Activated B cell treated with CpG ODN at 0.5 μM for 24 hours (primary cell): ENCODE measurements at regions not wholly inside any gene's neighbourhood (a gene's known extent, or its start where the extent isn't known, plus 50 kb on each side); places are given as distances from the start of the nearest gene placed in this dataset.
"Not testable (repeated sequence)": the region's sequence is repeated elsewhere in the genome, so short reads cannot be mapped to it uniquely, and the experiment has no call there.

ENCODE experiments used
- ATAC-seq: fragments of 200-7000 bp; cut with Tn5 transposase; one replicate; pipeline ENCODE4 v1.10.0; 2021; ENCODE audit warnings: low read depth, mild to moderate bottlenecking, moderate library complexity
- CTCF ChIA-PET: fragments of 350-600 bp; sonication (Branson Sonifier 250); formaldehyde crosslinking; loops from one replicate; lab custom pipeline; 2021; ENCODE audit warnings: antibody characterized with exemption; lab: Charles Lee
- POLR2A ChIA-PET: fragments of 350-600 bp; sonication (Branson Sonifier 250); formaldehyde crosslinking; loops from one replicate; lab custom pipeline; 2021; ENCODE audit warnings: antibody characterized with exemption; lab: Charles Lee
- DNase-seq: peaks from one replicate; pipeline ENCODE4 v3.0.0; 2022
- H3K27ac Mint-ChIP-seq: one replicate; pipeline ENCODE4 v1.8.0; 2020; ENCODE audit warnings: mixed read lengths
- H3K27me3 Mint-ChIP-seq: one replicate; pipeline ENCODE4 v1.8.0; 2021; ENCODE audit warnings: mixed read lengths
- H3K36me3 Mint-ChIP-seq: one replicate; pipeline ENCODE4 v1.8.0; 2021; ENCODE audit warnings: low read depth, mixed read lengths
- H3K4me1 Mint-ChIP-seq: one replicate; pipeline ENCODE4 v1.8.0; 2021; ENCODE audit warnings: mixed read lengths
- H3K4me3 Mint-ChIP-seq: one replicate; pipeline ENCODE4 v1.8.0; 2020; ENCODE audit warnings: mild to moderate bottlenecking, mixed read lengths
- H3K9me3 Mint-ChIP-seq: one replicate; pipeline ENCODE4 v1.8.0; 2020; ENCODE audit warnings: mixed read lengths
- intact Hi-C: fragments of 100-400 bp; cut with micrococcal nuclease; formaldehyde crosslinking; loops from one replicate; pipeline ENCODE4 v1.15.1; 2024
- TF ChIP-seq, protein P1 (sequence below): fragments of 200-600 bp; IDR thresholded peaks from one replicate; pipeline ENCODE4 v1.8.0; 2022; ENCODE audit warnings: antibody characterized with exemption, mild to moderate bottlenecking

DNA sequence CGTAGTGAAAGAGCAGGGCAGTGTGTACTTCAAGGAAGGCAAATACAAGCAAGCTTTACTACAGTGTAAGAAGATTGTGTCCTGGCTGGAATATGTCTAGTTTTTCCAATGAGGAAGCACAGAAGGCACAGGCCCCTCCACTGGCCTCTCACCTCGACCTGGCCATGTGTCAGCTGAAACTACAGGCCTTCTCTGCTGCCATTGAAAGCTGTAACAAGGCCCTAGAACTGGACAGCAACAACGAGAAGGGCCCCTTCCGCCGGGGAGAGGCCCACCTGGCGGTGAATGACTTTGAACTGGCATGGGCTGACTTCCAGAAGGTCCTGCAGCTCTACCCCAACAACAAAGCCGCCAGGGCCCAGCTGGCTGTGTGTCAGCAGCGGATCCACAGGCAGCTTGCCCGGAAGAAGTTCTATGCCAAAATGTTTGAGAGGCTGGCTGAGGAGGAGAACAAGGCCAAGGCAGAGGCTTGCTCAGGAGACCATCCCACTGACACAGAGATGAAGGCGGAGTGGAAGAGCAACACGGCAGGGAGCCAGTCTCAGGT lies 202.2 kb downstream of the SPATA31A6 start:
- ATAC-seq, H3K36me3 Mint-ChIP-seq, H3K27ac Mint-ChIP-seq, H3K4me1 Mint-ChIP-seq, H3K9me3 Mint-ChIP-seq, intact Hi-C loops, H3K27me3 Mint-ChIP-seq, CTCF ChIA-PET, DNase-seq, POLR2A ChIA-PET, H3K4me3 Mint-ChIP-seq: not testable (repeated sequence)

DNA sequence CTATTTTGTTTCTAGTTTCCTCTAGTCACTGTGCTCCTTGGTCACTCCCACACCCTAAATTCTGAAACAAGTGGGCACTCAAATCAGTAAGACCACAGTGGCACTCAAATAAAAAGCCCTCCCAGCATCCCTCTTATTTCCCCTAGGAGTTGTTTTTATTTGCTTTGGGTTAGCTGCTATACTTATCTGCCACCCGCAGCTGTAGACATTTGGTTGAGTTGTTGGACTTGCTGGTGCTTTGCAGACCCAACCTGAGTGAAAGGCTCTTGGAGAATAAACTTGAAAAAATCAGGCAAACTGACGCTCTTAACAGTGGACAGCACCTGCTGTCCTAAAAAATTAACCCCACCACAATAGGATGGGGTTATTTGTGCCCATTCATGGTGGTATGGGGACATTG lies 203.0 kb downstream of the SPATA31A6 start:
- CTCF ChIA-PET: no interaction called here
- no peak overlapping the region for H3K27ac Mint-ChIP-seq

DNA sequence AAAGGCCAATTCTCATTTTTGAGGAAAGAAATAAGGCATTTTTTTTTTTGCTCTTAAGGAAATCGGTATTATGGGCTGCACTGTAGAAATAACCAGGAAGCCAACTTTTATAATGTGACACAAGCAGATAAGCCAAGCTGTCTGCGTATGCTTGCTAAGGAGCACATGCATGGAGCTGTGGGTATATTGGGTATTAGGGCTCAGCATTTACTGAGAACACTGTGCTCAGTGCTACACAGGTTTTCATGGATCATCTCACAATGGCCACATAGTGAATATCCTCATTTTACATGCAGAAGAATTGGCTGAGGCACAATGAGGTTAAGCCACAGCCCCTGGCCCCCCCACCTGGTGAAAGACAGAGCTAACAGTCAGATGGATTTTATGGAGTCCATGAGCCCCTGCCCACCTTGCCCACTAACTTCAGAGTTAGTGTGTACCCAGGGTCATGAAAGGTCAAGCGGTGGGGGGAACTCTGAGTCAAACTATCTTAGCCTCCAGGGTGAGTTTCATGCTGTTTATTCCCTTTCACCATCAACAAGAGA lies 204.8 kb downstream of the SPATA31A6 start:
- ATAC-seq (no peak), DNase-seq (no peak)
- no peak overlapping the region for H3K4me3 Mint-ChIP-seq
- TF ChIP-seq, protein P1, sequence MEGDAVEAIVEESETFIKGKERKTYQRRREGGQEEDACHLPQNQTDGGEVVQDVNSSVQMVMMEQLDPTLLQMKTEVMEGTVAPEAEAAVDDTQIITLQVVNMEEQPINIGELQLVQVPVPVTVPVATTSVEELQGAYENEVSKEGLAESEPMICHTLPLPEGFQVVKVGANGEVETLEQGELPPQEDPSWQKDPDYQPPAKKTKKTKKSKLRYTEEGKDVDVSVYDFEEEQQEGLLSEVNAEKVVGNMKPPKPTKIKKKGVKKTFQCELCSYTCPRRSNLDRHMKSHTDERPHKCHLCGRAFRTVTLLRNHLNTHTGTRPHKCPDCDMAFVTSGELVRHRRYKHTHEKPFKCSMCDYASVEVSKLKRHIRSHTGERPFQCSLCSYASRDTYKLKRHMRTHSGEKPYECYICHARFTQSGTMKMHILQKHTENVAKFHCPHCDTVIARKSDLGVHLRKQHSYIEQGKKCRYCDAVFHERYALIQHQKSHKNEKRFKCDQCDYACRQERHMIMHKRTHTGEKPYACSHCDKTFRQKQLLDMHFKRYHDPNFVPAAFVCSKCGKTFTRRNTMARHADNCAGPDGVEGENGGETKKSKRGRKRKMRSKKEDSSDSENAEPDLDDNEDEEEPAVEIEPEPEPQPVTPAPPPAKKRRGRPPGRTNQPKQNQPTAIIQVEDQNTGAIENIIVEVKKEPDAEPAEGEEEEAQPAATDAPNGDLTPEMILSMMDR: no peak
- no peak overlapping the region for H3K27ac Mint-ChIP-seq
- ChIA-PET POLR2A (no interaction called here), CTCF (no interaction called here)
- no peaks in the 10 kb centered on the region for H3K36me3 Mint-ChIP-seq
- no peaks in the 10 kb centered on the region for H3K4me1 Mint-ChIP-seq
- H3K9me3 Mint-ChIP-seq: no peaks in the 10 kb centered on the region
- H3K27me3 Mint-ChIP-seq: no peaks in the 10 kb centered on the region
- intact Hi-C loops: no loop called here

More for the DNA sequence above, 203.0 kb downstream of the SPATA31A6 start:
- intact Hi-C loops: no loop called here
- Mint-ChIP-seq H3K27me3 (no peaks in the 10 kb centered on the region), H3K4me1 (no peaks in the 10 kb centered on the region), H3K36me3 (no peaks in the 10 kb centered on the region), H3K9me3 (no peaks in the 10 kb centered on the region), H3K4me3 (no peak overlapping the region)
- TF ChIP-seq, protein P1: no peak
- DNase-seq (no peak), ATAC-seq (no peak)
- POLR2A ChIA-PET: no interaction called here

DNA sequence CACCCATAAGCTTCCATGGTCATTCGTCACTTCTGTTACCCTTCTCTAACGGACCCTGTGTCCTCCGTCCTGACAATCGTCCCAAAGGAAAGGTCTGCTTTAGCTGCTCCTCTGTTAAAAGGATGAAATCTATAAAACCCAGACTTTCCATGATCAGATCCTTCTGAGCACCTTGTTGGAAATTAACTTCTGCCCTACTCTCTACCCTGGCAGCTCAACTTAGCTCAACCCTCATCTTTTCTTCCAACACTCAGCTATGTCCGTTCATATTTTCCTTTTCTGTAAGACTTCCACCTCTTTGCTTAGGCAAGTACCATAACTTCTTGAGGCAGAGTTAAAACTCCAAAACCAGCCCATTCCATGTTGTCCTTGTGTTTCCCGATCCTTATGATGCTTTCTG lies 205.4 kb downstream of the SPATA31A6 start:
- Mint-ChIP-seq H3K4me3 (no peak overlapping the region), H3K9me3 (no peaks in the 10 kb centered on the region), H3K27ac (no peak overlapping the region), H3K36me3 (no peaks in the 10 kb centered on the region), H3K4me1 (no peaks in the 10 kb centered on the region), H3K27me3 (no peaks in the 10 kb centered on the region)
- no peak for ATAC-seq
- TF ChIP-seq, protein P1: no peak
- no peak for DNase-seq
- POLR2A ChIA-PET: no interaction called here
- intact Hi-C loops: no loop called here
- CTCF ChIA-PET: no interaction called here

DNA sequence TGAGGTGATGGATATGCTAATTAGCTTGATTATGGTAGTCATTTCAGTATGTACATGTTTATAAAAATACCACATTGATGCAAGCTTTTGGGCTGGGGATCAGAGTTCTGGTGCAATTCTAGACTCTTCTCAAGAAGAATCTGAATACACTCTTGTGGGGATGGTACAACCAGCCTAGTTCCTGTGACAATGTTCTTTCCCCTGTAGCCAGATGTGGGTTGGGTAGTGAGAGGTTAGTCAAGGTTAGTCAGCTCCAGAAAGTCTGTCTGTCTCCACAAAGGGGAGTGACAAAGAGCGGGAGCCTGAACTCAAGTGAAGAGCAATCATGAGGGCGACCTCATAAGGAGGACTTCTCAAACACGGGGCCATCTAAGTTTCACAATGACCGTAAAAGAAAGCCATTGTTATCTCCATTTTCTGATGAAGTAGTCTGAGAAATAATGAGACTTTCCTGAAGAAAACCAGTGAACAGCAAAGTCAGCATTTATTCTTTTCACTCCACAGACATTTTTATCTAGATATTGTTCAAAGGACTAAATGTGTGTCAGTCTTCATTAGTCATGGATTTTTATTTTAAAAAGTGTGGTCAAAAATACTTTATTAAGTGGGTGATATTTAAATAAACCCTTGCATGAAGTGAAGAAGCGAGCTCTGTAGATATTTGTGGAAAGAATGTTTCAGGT lies 209.5 kb downstream of the SPATA31A6 start:
- intact Hi-C loops: loop anchor here (10.0 kb wide), 1 partner anchor 58 kb away; no protein-coding TSS in a partner anchor
- ATAC-seq, CTCF ChIA-PET, H3K27me3 Mint-ChIP-seq, H3K4me1 Mint-ChIP-seq, DNase-seq, H3K27ac Mint-ChIP-seq, POLR2A ChIA-PET, H3K4me3 Mint-ChIP-seq, H3K36me3 Mint-ChIP-seq, H3K9me3 Mint-ChIP-seq: not testable (repeated sequence)

DNA sequence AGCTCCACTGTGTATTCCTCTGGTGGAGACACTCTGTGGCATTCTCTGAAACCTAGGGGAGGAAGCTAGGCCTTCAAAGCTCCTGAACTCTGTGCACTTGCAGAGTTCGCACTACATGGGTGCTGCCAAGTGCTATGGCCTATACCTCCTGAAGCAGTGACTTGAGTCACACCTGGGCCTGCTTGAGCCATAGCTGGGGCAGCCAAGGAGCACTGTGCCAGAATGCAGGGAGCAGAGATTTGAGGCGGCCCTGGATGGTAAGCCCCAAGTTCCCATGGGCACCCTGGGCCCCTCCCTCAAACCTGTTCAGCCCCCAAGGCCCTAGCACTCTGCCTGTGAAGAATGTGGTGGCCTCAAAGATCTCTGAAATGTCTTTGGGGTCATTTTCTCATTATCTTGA lies 212.9 kb downstream of the SPATA31A6 start:
- H3K27ac Mint-ChIP-seq: no peak overlapping the region
- intact Hi-C loops: loop anchor here (10.0 kb wide), 1 partner anchor 62 kb away; no protein-coding TSS in a partner anchor
- DNase-seq: no peak
- ChIA-PET CTCF (no interaction called here), POLR2A (no interaction called here)
- no peaks in the 10 kb centered on the region for H3K27me3 Mint-ChIP-seq
- TF ChIP-seq, protein P1: no peak
- no peaks in the 10 kb centered on the region for H3K9me3 Mint-ChIP-seq
- no peaks in the 10 kb centered on the region for H3K36me3 Mint-ChIP-seq
- ATAC-seq: no peak
- no peak overlapping the region for H3K4me3 Mint-ChIP-seq
- H3K4me1 Mint-ChIP-seq: no peaks in the 10 kb centered on the region

DNA sequence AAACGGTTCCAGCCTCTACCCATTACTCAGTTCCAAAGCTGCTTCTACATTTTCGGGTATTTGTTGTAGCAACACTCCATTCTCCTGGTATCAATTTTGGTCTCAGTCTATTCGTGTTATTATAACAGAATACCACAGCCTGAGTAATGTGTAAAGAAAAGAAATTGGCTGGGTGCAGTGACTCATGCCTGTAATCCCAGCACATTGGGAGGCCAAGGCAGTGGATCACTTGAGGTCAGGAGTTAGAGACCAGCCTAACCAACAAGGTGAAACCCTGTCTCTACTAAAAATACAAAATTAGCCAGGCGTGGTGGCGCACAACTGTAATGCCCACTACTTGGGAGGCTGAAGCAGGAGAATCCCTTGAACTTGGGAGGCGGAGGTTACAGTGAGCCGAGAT lies 213.9 kb downstream of the SPATA31A6 start:
- POLR2A ChIA-PET, H3K27ac Mint-ChIP-seq, H3K27me3 Mint-ChIP-seq, DNase-seq, H3K9me3 Mint-ChIP-seq, H3K4me1 Mint-ChIP-seq, ATAC-seq, H3K36me3 Mint-ChIP-seq, H3K4me3 Mint-ChIP-seq, CTCF ChIA-PET: not testable (repeated sequence)
- intact Hi-C loops: loop anchor here (10.0 kb wide), 1 partner anchor 63 kb away; no protein-coding TSS in a partner anchor

DNA sequence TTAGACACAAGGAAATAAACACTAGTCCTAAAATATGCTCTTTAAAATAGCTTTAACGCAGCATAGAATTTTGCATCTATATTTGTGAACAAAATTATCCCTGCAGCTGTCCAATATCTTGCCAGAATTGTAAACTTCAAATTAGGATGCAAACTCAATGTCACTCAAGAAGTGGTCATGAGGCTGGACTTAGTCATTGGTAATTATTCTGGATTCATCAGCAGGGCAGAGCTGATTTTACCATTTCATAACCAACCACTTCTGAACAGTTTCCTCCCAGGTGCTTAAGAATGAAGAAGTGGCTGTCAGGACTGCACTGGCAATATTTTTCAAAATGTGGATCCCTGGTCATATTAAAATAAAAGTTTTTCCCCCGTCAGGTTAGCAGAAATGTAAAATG lies 219.5 kb downstream of the SPATA31A6 start:
- DNase-seq, ATAC-seq, H3K9me3 Mint-ChIP-seq, H3K36me3 Mint-ChIP-seq, CTCF ChIA-PET, H3K27ac Mint-ChIP-seq, POLR2A ChIA-PET, intact Hi-C loops, H3K4me1 Mint-ChIP-seq, H3K27me3 Mint-ChIP-seq, H3K4me3 Mint-ChIP-seq: not testable (repeated sequence)
